ENCODE measurements at regions not wholly inside any gene's neighbourhood (a gene's known extent, or its start where the extent isn't known, plus 50 kb on each side); places are given as distances from the start of the nearest gene placed in this dataset.
"Not testable (repeated sequence)": the region's sequence is repeated elsewhere in the genome, so short reads cannot be mapped to it uniquely, and the experiment has no call there.

GRCh38 chr1:189253601-189254350, 1223.9 kb downstream of the BRINP3 start:
- intact Hi-C loops (cut with DNase I; ENCODE audit: low total_unique reads): no loop called here
- no peaks in the 10 kb centered on the region for H3K36me3 ChIP-seq
- TF ChIP-seq, protein P1, sequence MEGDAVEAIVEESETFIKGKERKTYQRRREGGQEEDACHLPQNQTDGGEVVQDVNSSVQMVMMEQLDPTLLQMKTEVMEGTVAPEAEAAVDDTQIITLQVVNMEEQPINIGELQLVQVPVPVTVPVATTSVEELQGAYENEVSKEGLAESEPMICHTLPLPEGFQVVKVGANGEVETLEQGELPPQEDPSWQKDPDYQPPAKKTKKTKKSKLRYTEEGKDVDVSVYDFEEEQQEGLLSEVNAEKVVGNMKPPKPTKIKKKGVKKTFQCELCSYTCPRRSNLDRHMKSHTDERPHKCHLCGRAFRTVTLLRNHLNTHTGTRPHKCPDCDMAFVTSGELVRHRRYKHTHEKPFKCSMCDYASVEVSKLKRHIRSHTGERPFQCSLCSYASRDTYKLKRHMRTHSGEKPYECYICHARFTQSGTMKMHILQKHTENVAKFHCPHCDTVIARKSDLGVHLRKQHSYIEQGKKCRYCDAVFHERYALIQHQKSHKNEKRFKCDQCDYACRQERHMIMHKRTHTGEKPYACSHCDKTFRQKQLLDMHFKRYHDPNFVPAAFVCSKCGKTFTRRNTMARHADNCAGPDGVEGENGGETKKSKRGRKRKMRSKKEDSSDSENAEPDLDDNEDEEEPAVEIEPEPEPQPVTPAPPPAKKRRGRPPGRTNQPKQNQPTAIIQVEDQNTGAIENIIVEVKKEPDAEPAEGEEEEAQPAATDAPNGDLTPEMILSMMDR (IDR thresholded peaks at IDR 0.05 in 8 of 11, conservative IDR thresholded peaks at IDR 0.05 in 3 of 11): no peak
- TF ChIP-seq POLR2AphosphoS5 (IDR thresholded peaks at IDR 0.05) (no peak), POLR2A (IDR thresholded peaks at IDR 0.05) (no peak)
- 78 to 88% (median 82%) methylated on average over 18 of the region's 18 CpGs for WGBS, 5 donors
- no peak overlapping the region for H3K4me3 ChIP-seq
- H3K27me3 ChIP-seq (replicated peaks in 1 of 7): no peaks in the 10 kb centered on the region
- DNase-seq: no peak
- peaks cover 0 to 33% (median 11%) of the 10 kb centered on the region in 8 donors for H3K9me3 ChIP-seq
- no peak overlapping the region for H3K27ac ChIP-seq
- H3K4me1 ChIP-seq: no peaks in the 10 kb centered on the region

DNA sequence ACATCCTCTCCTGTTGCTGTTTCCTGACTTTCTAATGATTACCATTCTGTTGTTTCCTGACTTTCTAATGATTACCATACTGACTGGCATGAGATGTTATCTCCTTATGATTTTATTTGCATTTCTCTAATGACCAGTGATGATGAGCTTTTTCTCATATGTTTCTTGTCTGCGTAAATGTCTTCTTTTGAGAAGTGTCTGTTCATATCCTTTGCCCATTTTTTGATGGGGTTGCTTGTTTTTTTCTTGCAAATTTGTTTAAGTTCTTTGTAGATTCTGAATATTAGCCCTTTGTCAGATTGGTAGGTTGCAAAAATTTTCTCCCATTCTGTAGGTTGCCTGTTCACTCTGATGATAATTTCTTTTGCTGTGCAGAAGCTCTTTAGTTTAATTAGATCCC, 1216.5 kb downstream of the BRINP3 start:
- H3K27me3 ChIP-seq (replicated peaks in 1 of 7); H3K4me3 ChIP-seq; DNase-seq; H3K27ac ChIP-seq; intact Hi-C loops (cut with DNase I; ENCODE audit: low total_unique reads); H3K36me3 ChIP-seq; H3K4me1 ChIP-seq: not testable (repeated sequence)
- H3K9me3 ChIP-seq: peaks cover 3 to 60% (median 36%) of the 10 kb centered on the region in 8 donors
- WGBS, 5 donors: 82 to 94% (median 91%) methylated on average over 1 of the region's 1 CpG

DNA sequence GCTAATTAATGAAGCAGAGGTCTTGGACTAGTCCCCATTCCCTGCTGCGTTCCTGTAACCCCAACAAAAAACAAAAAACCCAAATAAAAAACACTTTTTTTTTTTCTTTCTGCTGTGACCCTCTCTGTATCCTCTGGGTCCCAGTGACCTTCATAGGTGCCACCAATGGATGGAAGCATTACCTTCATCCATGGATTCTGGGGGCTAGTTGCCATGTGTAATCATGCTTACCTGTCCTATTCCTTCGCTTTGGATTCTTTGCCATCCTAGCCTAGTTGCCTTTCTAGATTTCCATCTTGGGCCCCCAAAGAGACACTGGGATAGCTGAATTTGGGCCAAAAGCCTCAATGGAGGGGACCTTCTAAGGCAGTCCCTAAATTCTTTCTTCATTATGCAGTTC, 1208.7 kb downstream of the BRINP3 start:
- no peaks in the 10 kb centered on the region for H3K4me1 ChIP-seq
- H3K27ac ChIP-seq: no peak overlapping the region
- WGBS, 5 donors: 52 to 75% (median 62%) methylated on average over 2 of the region's 2 CpGs
- TF ChIP-seq POLR2AphosphoS5 (IDR thresholded peaks at IDR 0.05) (no peak), POLR2A (IDR thresholded peaks at IDR 0.05) (no peak)
- TF ChIP-seq, protein P1 (IDR thresholded peaks at IDR 0.05 in 8 of 11, conservative IDR thresholded peaks at IDR 0.05 in 3 of 11): no peak
- no peak for DNase-seq
- no peaks in the 10 kb centered on the region for H3K36me3 ChIP-seq
- H3K9me3 ChIP-seq: peaks cover 7 to 80% (median 59%) of the 10 kb centered on the region in 8 donors
- no peaks in the 10 kb centered on the region for H3K27me3 ChIP-seq (replicated peaks in 1 of 7)
- intact Hi-C loops (cut with DNase I; ENCODE audit: low total_unique reads): no loop called here
- H3K4me3 ChIP-seq: no peak overlapping the region

GRCh38 chr1:189274267-189274666, 1203.4 kb downstream of the BRINP3 start:
- DNase-seq: no peak
- Histone ChIP-seq H3K4me3 (no peak overlapping the region), H3K27me3 (replicated peaks in 1 of 7) (no peaks in the 10 kb centered on the region), H3K27ac (no peak overlapping the region), H3K36me3 (no peaks in the 10 kb centered on the region), H3K9me3 (peaks cover 0 to 33% (median 20%) of the 10 kb centered on the region in 8 donors), H3K4me1 (no peaks in the 10 kb centered on the region)
- intact Hi-C loops (cut with DNase I; ENCODE audit: low total_unique reads): no loop called here
- 81 to 88% (median 84%) methylated on average over 1 of the region's 1 CpG for WGBS, 5 donors
- TF ChIP-seq POLR2A (IDR thresholded peaks at IDR 0.05): no peak

DNA sequence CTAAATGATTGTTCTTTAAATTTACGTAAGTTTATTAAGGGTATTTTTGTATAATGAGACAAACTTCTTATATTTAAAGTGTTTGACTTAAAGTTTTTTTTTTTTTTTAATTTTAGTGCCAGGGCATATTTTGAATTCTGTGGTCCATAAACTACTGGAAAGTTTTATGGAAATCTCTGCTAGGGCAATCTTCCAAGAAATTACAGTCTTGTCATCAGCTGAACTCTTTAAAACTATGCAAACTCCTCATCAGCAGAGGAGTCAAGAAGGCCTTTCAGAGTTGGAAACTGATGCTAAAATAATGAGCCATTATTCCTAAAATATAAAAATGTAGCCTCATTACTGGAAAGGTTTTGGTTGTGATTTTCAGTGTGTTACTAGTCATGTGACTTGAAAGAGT, 1201.9 kb downstream of the BRINP3 start:
- Histone ChIP-seq H3K4me1 (no peaks in the 10 kb centered on the region), H3K27ac (no peak overlapping the region), H3K27me3 (replicated peaks in 1 of 7) (no peaks in the 10 kb centered on the region), H3K9me3 (peaks cover 0 to 18% (median 6%) of the 10 kb centered on the region in 8 donors), H3K4me3 (no peak overlapping the region), H3K36me3 (no peaks in the 10 kb centered on the region)
- intact Hi-C loops (cut with DNase I; ENCODE audit: low total_unique reads): no loop called here
- WGBS, 5 donors: 79 to 83% (median 81%) methylated on average over 1 of the region's 1 CpG
- no peak for DNase-seq
- no peak for TF ChIP-seq POLR2A (IDR thresholded peaks at IDR 0.05)
- TF ChIP-seq, protein P1 (IDR thresholded peaks at IDR 0.05 in 8 of 11, conservative IDR thresholded peaks at IDR 0.05 in 3 of 11): no peak
- no peak for TF ChIP-seq POLR2AphosphoS5 (IDR thresholded peaks at IDR 0.05)
